Esophagus muscularis mucosa (tissue), 4 donors: ENCODE measurements at regions not wholly inside any gene's neighbourhood (a gene's known extent, or its start where the extent isn't known, plus 50 kb on each side); places are given as distances from the start of the nearest gene placed in this dataset.

Source experiments
- EP300 ChIP-seq: sonication (generic); formaldehyde crosslinking; IDR thresholded peaks from one replicate; pipeline ENCODE4 v1.6.1; 2017; ENCODE audit warnings: antibody characterized with exemption
- POLR2A ChIP-seq: fragments of 450-650 bp; IDR thresholded peaks from one replicate; pipeline ENCODE4 v1.6.1; 2017; ENCODE audit warnings: antibody characterized with exemption, moderate library complexity, mild to moderate bottlenecking, low read depth
- POLR2AphosphoS5 ChIP-seq, 2 donors: sonication (generic); formaldehyde crosslinking; IDR thresholded peaks; one replicate each; pipeline ENCODE4 v1.6.1; 2017; ENCODE audit warnings: antibody characterized with exemption in 2 of 2
- TF ChIP-seq, protein P1 (sequence below), 3 experiments: fragments of 200-600 bp in 2 of 3; fragments of 450-650 bp in 1 of 3; sonication (generic) in 2 of 3; IDR thresholded peaks; one replicate each; pipeline ENCODE4 v1.5.1; 2017 to 2019; ENCODE audit warnings: antibody characterized with exemption in 3 of 3, mild to moderate bottlenecking in 2 of 3, moderate library complexity in 1 of 3

DNA sequence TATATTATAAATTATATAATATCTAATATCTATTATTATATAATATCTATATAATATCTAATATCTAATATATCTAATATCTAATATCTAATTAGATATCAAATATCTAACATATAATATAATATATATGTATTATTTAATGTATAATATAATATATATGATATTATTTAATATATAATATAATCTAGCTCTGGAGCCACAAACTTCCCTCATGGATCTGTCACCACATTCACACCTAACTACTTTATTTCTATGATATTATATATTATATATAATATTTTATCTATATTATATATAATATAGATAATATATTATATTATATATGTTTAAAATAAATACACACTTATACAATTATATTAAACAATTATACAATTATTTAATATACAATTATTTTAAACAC, 667.5 kb downstream of the KCTD8 start:
- TF ChIP-seq, protein P1, sequence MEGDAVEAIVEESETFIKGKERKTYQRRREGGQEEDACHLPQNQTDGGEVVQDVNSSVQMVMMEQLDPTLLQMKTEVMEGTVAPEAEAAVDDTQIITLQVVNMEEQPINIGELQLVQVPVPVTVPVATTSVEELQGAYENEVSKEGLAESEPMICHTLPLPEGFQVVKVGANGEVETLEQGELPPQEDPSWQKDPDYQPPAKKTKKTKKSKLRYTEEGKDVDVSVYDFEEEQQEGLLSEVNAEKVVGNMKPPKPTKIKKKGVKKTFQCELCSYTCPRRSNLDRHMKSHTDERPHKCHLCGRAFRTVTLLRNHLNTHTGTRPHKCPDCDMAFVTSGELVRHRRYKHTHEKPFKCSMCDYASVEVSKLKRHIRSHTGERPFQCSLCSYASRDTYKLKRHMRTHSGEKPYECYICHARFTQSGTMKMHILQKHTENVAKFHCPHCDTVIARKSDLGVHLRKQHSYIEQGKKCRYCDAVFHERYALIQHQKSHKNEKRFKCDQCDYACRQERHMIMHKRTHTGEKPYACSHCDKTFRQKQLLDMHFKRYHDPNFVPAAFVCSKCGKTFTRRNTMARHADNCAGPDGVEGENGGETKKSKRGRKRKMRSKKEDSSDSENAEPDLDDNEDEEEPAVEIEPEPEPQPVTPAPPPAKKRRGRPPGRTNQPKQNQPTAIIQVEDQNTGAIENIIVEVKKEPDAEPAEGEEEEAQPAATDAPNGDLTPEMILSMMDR (IDR thresholded peaks at IDR 0.05), result no peak
- no peak for TF ChIP-seq POLR2A
- TF ChIP-seq EP300, result no peak
- no peak for TF ChIP-seq POLR2AphosphoS5 (IDR thresholded peaks at IDR 0.05)
